Activated naive CD8-positive, alpha-beta T cell treated with anti-CD3 and anti-CD28 coated beads, Interleukin-2, amount 50 U/mL, for 24 hours (primary cell): ENCODE measurements at regions not wholly inside any gene's neighbourhood (a gene's known extent, or its start where the extent isn't known, plus 50 kb on each side); places are given as distances from the start of the nearest gene placed in this dataset.
A peak's percentile ranks its signal among the peaks of the same experiment; 100 is the strongest.

Source experiments
- ATAC-seq: fragments of 150-1000 bp; cut with Tn5 transposase; one replicate; pipeline ENCODE4 v1.10.0; 2021
- DNase-seq: peaks from one replicate; pipeline ENCODE4 v3.0.0; 2021
- H3K27ac Mint-ChIP-seq: one replicate; pipeline ENCODE4 v1.8.0; 2021; ENCODE audit warnings: mild to moderate bottlenecking, mixed read lengths
- H3K27me3 Mint-ChIP-seq: one replicate; pipeline ENCODE4 v1.8.0; 2021; ENCODE audit warnings: mixed read lengths
- H3K36me3 Mint-ChIP-seq: one replicate; pipeline ENCODE4 v1.8.0; 2021; ENCODE audit warnings: low read depth, mixed read lengths
- H3K4me1 Mint-ChIP-seq: one replicate; pipeline ENCODE4 v1.8.0; 2021; ENCODE audit warnings: mixed read lengths
- H3K4me3 Mint-ChIP-seq: one replicate; pipeline ENCODE4 v1.8.0; 2021; ENCODE audit warnings: mild to moderate bottlenecking, moderate library complexity, mixed read lengths
- H3K9me3 Mint-ChIP-seq: one replicate; pipeline ENCODE4 v1.8.0; 2021; ENCODE audit warnings: mixed read lengths

DNA sequence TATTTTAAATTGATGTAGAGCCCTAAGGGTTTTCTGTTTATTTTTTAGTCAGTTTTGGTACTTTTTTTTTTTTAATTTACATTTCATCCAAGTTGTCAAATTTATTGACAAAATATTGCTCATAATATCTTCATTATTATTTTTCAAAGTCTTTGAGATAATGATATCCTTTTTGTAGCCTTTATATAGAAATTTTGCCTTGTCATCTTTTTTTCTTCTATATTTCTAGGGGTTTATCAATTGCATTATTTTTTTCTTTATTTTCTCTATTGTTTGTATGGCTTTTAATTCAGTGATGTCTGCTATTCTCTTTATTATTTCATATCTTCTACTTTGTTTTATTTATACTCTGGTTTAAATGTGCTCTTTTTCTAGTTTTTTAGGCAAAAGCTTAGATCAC lies 863.0 kb upstream of the GJE1 start:
- no peak overlapping the region for H3K4me3 Mint-ChIP-seq
- no peaks in the 10 kb centered on the region for H3K9me3 Mint-ChIP-seq
- H3K27me3 Mint-ChIP-seq = no peaks in the 10 kb centered on the region
- DNase-seq (no peak), ATAC-seq (no peak)
- H3K36me3 Mint-ChIP-seq = no peaks in the 10 kb centered on the region
- H3K27ac Mint-ChIP-seq = no peak overlapping the region
- peaks cover 4% of the 10 kb centered on the region for H3K4me1 Mint-ChIP-seq

DNA sequence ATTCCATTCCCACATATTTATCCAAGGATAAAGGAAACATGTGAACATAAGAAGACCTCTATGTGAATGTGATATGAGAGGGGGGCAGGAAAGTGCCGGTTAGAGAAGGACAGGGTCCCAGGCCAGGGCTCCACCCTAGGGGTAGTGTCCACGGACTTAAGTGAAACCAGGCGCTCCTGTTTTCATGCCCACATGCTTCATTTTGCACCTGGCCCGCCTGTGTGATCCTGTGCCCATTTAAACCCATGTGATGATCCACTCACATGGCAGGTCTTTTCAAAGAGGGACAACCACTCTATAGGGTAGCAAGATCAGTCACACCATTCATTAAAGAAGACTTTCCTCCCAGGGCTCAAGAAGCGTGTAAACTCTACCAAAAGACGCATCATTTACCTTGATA lies 865.3 kb upstream of the GJE1 start:
- Mint-ChIP-seq H3K4me1 (peaks cover 10% of the 10 kb centered on the region), H3K27ac (no peak overlapping the region), H3K27me3 (no peaks in the 10 kb centered on the region), H3K4me3 (no peak overlapping the region), H3K9me3 (no peaks in the 10 kb centered on the region), H3K36me3 (no peaks in the 10 kb centered on the region)
- no peak for DNase-seq
- no peak for ATAC-seq

DNA sequence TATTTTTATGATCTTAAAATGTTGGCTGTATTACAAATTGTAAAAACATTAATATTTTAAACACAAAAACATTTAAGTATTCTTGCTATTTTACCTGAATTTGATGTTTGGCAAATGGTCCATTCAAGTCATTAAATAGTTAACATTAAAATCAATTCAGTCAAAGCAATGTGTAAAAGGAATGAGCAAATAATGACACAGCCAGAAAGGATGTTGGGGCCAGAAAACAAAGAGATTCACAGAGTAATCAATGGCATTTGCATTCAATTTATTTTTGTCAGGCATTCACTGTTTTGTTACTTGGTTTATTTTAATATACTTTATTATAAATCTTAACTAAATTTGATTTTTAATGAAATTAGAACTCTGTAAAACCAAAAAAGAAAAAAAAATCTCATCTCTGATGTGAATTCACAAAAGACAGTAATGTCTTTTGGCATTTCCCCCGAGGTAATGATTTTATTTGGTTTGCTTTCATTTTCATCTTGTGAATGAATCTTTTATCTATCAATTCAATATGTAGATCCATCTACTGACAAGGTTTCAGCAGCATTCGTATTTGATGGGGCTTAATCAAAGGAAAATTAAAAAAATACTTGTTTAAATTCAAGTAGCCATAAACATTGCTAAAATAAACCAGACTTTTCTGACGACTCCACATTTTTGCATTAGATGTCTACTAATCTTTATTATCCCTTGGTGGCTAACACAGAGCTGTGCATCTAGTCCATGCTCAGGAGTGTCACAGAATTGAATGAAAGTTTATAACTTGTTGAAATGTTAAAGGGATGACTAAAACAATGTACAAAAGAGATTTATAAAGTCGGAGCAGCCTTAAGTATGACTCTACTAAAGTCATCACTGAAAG lies 866.7 kb upstream of the GJE1 start:
- Mint-ChIP-seq H3K27ac (no peak overlapping the region), H3K4me1 (peaks cover 10% of the 10 kb centered on the region), H3K4me3 (no peak overlapping the region), H3K27me3 (no peaks in the 10 kb centered on the region), H3K9me3 (no peaks in the 10 kb centered on the region), H3K36me3 (no peaks in the 10 kb centered on the region)
- no peak for DNase-seq
- ATAC-seq = no peak

DNA sequence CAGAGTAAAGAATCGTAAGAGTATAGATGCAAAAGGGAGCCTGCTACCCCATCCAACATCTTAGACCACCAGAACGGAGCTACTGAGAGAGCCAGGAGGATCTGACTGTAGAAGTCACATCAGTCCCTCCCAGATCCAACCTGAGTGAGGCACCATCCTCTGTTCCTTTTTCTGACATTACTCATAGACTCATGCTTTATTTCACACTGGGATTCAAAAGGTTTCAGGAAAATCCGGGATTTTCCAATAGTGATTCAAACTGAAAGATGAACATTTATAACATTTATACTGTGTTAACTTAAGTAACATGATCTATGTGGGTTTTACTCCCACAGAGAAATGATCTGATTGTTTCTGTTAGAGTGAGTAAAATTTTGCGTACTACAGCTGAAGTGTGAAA lies 868.6 kb upstream of the GJE1 start:
- Mint-ChIP-seq H3K27ac (peak overlapping the region; percentile 14), H3K9me3 (no peaks in the 10 kb centered on the region), H3K4me3 (no peak overlapping the region), H3K27me3 (no peaks in the 10 kb centered on the region), H3K4me1 (peaks cover 10% of the 10 kb centered on the region), H3K36me3 (no peaks in the 10 kb centered on the region)
- ATAC-seq (no peak), DNase-seq (no peak)

DNA sequence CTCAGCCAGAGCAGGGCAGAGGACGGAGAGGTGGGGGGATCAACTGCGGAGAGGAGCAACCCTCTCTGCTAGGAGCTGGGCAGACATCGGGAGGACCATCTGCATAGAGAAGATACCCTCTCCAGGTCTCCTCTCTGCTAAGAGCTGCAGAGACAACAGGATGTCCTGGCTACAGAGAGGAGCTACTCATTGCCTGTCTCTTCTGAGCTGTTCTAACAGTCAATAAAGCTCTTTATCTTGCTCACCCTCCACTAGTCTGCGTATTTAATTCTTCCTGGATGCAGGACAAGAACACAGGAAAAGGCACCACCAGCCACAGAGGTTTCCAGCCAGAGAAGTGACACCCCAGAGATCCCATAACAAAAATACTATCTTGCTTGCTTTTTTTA lies 871.1 kb upstream of the GJE1 start:
- Mint-ChIP-seq H3K36me3 (no peaks in the 10 kb centered on the region), H3K27ac (no peak overlapping the region), H3K9me3 (no peaks in the 10 kb centered on the region), H3K27me3 (no peaks in the 10 kb centered on the region), H3K4me3 (no peak overlapping the region), H3K4me1 (peaks cover 10% of the 10 kb centered on the region)
- no peak for ATAC-seq
- no peak for DNase-seq

- H3K27ac Mint-ChIP-seq = no peak overlapping the region
- no peaks in the 10 kb centered on the region for H3K36me3 Mint-ChIP-seq
- no peaks in the 10 kb centered on the region for H3K9me3 Mint-ChIP-seq
- no peak overlapping the region for H3K4me3 Mint-ChIP-seq
- H3K27me3 Mint-ChIP-seq = no peaks in the 10 kb centered on the region
- no peak for DNase-seq
- H3K4me1 Mint-ChIP-seq = peaks cover 8% of the 10 kb centered on the region
- peak; percentile 20 for ATAC-seq
Measured at GRCh38 chr6:141261016-141261671, 871.6 kb upstream of the GJE1 start.

GRCh38 chr6:141260627-141261015 lies 872.1 kb upstream of the GJE1 start:
- no peak overlapping the region for H3K27ac Mint-ChIP-seq

DNA sequence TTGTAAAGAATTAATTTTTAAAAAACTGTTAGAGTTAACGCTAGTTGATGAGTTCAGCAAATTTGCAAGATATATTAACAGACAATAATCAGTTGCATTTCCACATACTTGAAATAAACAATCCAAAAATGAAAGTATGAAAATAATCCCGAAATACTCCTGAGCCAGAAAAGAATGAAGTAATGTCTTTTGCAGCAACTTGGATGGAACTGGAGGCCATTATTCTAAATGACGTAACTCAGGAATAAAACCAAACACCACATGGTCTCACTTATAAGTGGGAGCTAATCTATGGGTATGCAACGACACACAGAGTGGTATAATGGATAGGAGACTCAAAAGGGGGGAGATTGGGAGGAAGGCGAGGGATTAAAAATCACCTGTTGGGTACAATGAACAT lies 872.9 kb upstream of the GJE1 start:
- DNase-seq (no peak), ATAC-seq (no peak)
- Mint-ChIP-seq H3K4me3 (no peak overlapping the region), H3K27ac (no peak overlapping the region), H3K27me3 (no peaks in the 10 kb centered on the region), H3K9me3 (no peaks in the 10 kb centered on the region), H3K4me1 (peaks cover 6% of the 10 kb centered on the region), H3K36me3 (no peaks in the 10 kb centered on the region)

More at GRCh38 chr6:141260627-141261015, 872.1 kb upstream of the GJE1 start:
- Mint-ChIP-seq H3K27me3 (no peaks in the 10 kb centered on the region), H3K4me1 (peaks cover 6% of the 10 kb centered on the region), H3K9me3 (no peaks in the 10 kb centered on the region), H3K36me3 (no peaks in the 10 kb centered on the region), H3K4me3 (no peak overlapping the region)
- DNase-seq (no peak), ATAC-seq (no peak)

DNA sequence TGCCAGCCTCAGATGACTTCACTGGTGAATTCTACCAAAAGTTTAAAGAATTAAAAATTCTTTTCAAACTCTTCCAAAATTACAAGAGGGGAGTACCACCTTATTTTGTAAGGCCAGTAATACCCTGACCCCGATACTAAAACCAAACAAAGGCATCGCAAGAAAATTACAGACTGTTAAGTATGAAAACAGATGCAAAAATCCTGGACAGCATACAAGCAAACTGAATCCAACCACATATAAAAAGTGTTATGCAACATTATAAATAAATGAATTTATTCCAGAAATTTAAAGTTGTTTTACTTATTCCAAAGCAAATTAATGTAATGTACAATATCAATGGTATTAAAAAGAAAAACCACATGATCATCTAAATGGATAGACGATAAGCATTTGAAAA lies 873.6 kb upstream of the GJE1 start:
- ATAC-seq (no peak), DNase-seq (no peak)
- no peak overlapping the region for H3K27ac Mint-ChIP-seq
- no peak overlapping the region for H3K4me3 Mint-ChIP-seq
- no peaks in the 10 kb centered on the region for H3K9me3 Mint-ChIP-seq
- H3K36me3 Mint-ChIP-seq = no peaks in the 10 kb centered on the region
- no peaks in the 10 kb centered on the region for H3K27me3 Mint-ChIP-seq
- peaks cover 6% of the 10 kb centered on the region for H3K4me1 Mint-ChIP-seq

GRCh38 chr6:141258516-141258915 lies 874.2 kb upstream of the GJE1 start:
- Mint-ChIP-seq H3K4me3 (no peak overlapping the region), H3K27me3 (no peaks in the 10 kb centered on the region), H3K36me3 (no peaks in the 10 kb centered on the region), H3K9me3 (no peaks in the 10 kb centered on the region), H3K4me1 (peaks cover 6% of the 10 kb centered on the region), H3K27ac (no peak overlapping the region)
- ATAC-seq = no peak
- DNase-seq = no peak

DNA sequence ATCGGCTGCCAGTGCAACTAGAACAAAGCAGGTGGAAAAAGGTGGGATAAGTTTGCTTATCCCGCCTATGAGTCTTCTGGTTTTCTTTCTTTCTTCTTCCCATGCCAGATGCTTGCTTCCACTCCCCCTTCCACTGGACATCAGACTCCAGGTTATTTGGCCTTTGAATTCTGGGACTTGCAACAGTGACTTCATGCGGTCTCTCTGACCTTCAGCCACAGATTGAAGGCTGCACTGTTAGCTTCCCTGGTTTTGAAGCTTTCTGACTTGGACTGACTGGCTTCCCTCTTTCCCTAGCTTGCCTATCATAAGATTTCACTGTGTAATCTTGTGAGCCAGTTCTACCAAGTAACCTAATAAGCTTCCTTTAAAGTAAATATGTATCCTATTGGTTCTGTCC lies 878.4 kb upstream of the GJE1 start:
- Mint-ChIP-seq H3K4me3 (no peak overlapping the region), H3K9me3 (no peaks in the 10 kb centered on the region), H3K36me3 (no peaks in the 10 kb centered on the region), H3K27ac (no peak overlapping the region), H3K4me1 (no peaks in the 10 kb centered on the region), H3K27me3 (no peaks in the 10 kb centered on the region)
- ATAC-seq (no peak), DNase-seq (no peak)

- Mint-ChIP-seq H3K36me3 (no peaks in the 10 kb centered on the region), H3K4me3 (no peak overlapping the region), H3K9me3 (no peaks in the 10 kb centered on the region), H3K27me3 (no peaks in the 10 kb centered on the region), H3K27ac (no peak overlapping the region), H3K4me1 (no peaks in the 10 kb centered on the region)
- DNase-seq (no peak), ATAC-seq (no peak)
Measured at GRCh38 chr6:141252828-141253608, 879.7 kb upstream of the GJE1 start.

- Mint-ChIP-seq H3K9me3 (no peaks in the 10 kb centered on the region), H3K27me3 (no peaks in the 10 kb centered on the region), H3K4me1 (no peaks in the 10 kb centered on the region), H3K4me3 (no peak overlapping the region), H3K27ac (no peak overlapping the region), H3K36me3 (no peaks in the 10 kb centered on the region)
- DNase-seq (no peak), ATAC-seq (no peak)
Measured at GRCh38 chr6:141251286-141251685, 881.4 kb upstream of the GJE1 start.

- Mint-ChIP-seq H3K36me3 (no peaks in the 10 kb centered on the region), H3K4me3 (no peak overlapping the region), H3K9me3 (no peaks in the 10 kb centered on the region), H3K27ac (no peak overlapping the region), H3K4me1 (no peaks in the 10 kb centered on the region), H3K27me3 (no peaks in the 10 kb centered on the region)
- ATAC-seq (no peak), DNase-seq (no peak)
Measured at GRCh38 chr6:141248021-141248799, 884.5 kb upstream of the GJE1 start.
